ENCODE measurements at regions not wholly inside any gene's neighbourhood (a gene's known extent, or its start where the extent isn't known, plus 50 kb on each side); places are given as distances from the start of the nearest gene placed in this dataset.

DNA sequence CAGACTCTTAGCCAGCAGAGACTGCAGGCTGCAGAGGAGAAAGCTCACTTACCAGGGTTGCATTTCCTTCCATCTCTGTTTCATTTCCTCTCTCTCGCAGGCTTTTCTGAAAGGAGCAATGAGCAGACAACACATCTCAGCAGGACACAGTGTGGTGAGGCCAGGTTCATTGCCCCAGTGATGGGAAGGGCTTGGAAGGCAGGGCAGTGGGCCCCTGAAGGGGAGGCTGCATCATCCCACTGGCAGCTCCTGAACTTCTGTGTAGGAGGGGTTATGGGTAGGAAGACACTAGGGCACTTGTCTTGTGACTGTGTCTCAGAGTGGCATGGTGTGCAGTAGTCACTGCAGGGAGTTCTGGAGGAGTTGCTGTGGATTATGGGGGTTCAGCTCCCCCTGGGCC is 246.8 kb downstream of the QKI start:
- CTCF ChIA-PET = no interaction called here
- no TSS peak for BruUV-seq (replicated peaks)
- Histone ChIP-seq H3K27me3 (replicated peaks; ENCODE audit: control insufficient read depth, insufficient read depth, low read length) (peaks cover 2% of the 10 kb centered on the region; the same call in 1 of the 2 replicates), H3K4me3 (ENCODE audit: low read depth, low read length) (no peak overlapping the region), H3K4me1 (no peaks in the 10 kb centered on the region), H3K9me3 (no peaks in the 10 kb centered on the region), H3K36me3 (ENCODE audit: control insufficient read depth, insufficient read depth, low read length) (no peaks in the 10 kb centered on the region)
- H3K36me3 Mint-ChIP-seq (ENCODE audit: insufficient read depth, unreplicated experiment) = no peaks in the 10 kb centered on the region
- DNase-seq = no peak
- POLR2A ChIA-PET = no interaction called here
- H3K4me3 Mint-ChIP-seq (ENCODE audit: unreplicated experiment) = no peak overlapping the region
- H3K4me1 Mint-ChIP-seq (ENCODE audit: low read depth, unreplicated experiment) = no peaks in the 10 kb centered on the region
- TF ChIP-seq, protein P1, sequence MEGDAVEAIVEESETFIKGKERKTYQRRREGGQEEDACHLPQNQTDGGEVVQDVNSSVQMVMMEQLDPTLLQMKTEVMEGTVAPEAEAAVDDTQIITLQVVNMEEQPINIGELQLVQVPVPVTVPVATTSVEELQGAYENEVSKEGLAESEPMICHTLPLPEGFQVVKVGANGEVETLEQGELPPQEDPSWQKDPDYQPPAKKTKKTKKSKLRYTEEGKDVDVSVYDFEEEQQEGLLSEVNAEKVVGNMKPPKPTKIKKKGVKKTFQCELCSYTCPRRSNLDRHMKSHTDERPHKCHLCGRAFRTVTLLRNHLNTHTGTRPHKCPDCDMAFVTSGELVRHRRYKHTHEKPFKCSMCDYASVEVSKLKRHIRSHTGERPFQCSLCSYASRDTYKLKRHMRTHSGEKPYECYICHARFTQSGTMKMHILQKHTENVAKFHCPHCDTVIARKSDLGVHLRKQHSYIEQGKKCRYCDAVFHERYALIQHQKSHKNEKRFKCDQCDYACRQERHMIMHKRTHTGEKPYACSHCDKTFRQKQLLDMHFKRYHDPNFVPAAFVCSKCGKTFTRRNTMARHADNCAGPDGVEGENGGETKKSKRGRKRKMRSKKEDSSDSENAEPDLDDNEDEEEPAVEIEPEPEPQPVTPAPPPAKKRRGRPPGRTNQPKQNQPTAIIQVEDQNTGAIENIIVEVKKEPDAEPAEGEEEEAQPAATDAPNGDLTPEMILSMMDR (IDR thresholded peaks at IDR 0.05; ENCODE audit: insufficient read depth in 1 of 2, low read depth in 1 of 2, low read length in 1 of 2, severe bottlenecking in 1 of 2, unreplicated experiment in 1 of 2) = no peak
- H3K27ac Mint-ChIP-seq (ENCODE audit: unreplicated experiment) = no peak overlapping the region
- no peaks in the 10 kb centered on the region for H3K9me3 Mint-ChIP-seq (ENCODE audit: unreplicated experiment)
- intact Hi-C loops (cut with micrococcal nuclease; ENCODE audit: unreplicated experiment) = no loop called here
- peaks cover 16% of the 10 kb centered on the region for H3K27me3 Mint-ChIP-seq (ENCODE audit: insufficient read depth, unreplicated experiment)

DNA sequence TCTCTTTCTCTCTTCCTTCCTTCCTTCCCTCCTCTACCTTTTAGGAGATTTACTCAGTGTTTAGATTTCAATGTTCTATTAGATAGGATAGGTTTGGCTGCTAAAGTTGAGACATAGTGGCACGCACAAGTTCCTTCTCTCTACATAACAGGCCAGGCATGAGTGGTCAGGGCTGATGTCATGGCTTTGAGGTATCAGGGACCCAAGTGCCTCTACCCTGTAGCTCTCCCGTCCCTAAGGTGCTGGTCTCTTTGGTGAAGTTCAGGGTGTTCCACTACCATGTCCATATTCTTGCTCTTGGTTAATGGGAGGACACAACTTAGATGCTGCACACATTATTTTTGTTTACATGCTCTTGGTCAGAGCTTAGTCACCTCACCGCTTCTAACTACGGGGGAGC is 245.3 kb downstream of the QKI start:
- intact Hi-C loops (cut with micrococcal nuclease; ENCODE audit: unreplicated experiment) = no loop called here
- Histone ChIP-seq H3K9me3 (no peaks in the 10 kb centered on the region), H3K4me3 (ENCODE audit: low read depth, low read length) (no peak overlapping the region), H3K4me1 (no peaks in the 10 kb centered on the region), H3K36me3 (ENCODE audit: control insufficient read depth, insufficient read depth, low read length) (no peaks in the 10 kb centered on the region), H3K27me3 (replicated peaks; ENCODE audit: control insufficient read depth, insufficient read depth, low read length) (peaks cover 2% of the 10 kb centered on the region; the same call in 1 of the 2 replicates)
- TF ChIP-seq, protein P1 (IDR thresholded peaks at IDR 0.05; ENCODE audit: insufficient read depth in 1 of 2, low read depth in 1 of 2, low read length in 1 of 2, severe bottlenecking in 1 of 2, unreplicated experiment in 1 of 2) = no peak
- POLR2A ChIA-PET = no interaction called here
- no peak overlapping the region for H3K27ac Mint-ChIP-seq (ENCODE audit: unreplicated experiment)
- CTCF ChIA-PET = no interaction called here
- H3K9me3 Mint-ChIP-seq (ENCODE audit: unreplicated experiment) = no peaks in the 10 kb centered on the region
- H3K27me3 Mint-ChIP-seq (ENCODE audit: insufficient read depth, unreplicated experiment) = peaks cover 16% of the 10 kb centered on the region
- no peak overlapping the region for H3K4me3 Mint-ChIP-seq (ENCODE audit: unreplicated experiment)
- no peaks in the 10 kb centered on the region for H3K36me3 Mint-ChIP-seq (ENCODE audit: insufficient read depth, unreplicated experiment)
- no peaks in the 10 kb centered on the region for H3K4me1 Mint-ChIP-seq (ENCODE audit: low read depth, unreplicated experiment)
- DNase-seq = no peak
- BruUV-seq (replicated peaks) = no TSS peak

DNA sequence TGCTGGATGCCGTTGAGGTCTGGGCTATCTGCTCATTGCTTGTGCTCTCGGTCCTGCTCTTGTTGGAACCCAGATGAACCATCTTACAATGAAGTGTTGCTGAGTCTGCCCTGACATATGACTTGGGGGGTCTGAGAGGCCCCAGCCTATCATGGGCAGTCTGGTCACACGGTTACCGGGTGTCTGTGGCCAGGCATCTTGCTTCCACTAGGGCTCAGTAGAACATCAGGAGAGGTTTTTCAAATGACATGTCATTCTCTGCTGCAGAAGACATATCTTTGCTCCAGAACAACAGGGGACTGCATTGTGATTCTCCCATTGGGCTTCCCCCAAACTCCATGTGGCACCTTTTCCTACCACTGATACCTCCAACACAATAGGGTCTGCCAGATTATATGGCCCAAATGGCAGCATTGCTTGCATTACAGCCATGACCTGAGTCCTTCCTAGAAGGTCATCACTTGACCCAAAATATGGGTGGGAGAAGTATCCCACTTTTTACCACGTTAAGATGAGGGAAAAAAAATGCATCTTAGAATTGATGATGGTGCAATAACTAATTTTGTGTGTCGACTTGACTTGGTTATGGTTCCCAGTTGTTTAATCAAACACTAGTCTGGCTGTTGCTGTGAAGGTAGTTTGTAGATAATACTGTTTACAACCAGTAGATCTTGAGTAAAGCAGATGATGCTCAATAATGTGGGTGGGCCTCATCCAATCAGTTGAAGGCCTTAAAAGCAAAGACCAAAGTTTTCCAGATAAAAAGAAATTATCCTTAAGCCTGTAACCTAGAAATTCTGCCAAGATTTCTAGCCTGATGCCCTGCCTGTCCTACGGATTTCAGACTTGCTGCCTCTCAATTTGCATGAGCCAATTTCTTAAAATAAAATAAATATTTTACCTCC is 241.0 kb downstream of the QKI start:
- CTCF ChIA-PET = no interaction called here
- Histone ChIP-seq H3K27me3 (replicated peaks; ENCODE audit: control insufficient read depth, insufficient read depth, low read length) (peaks cover 2% of the 10 kb centered on the region; the same call in 1 of the 2 replicates), H3K4me3 (ENCODE audit: low read depth, low read length) (no peak overlapping the region), H3K36me3 (ENCODE audit: control insufficient read depth, insufficient read depth, low read length) (no peaks in the 10 kb centered on the region), H3K9me3 (no peaks in the 10 kb centered on the region), H3K4me1 (no peaks in the 10 kb centered on the region)
- H3K4me3 Mint-ChIP-seq (ENCODE audit: unreplicated experiment) = no peak overlapping the region
- BruUV-seq (replicated peaks) = no TSS peak
- TF ChIP-seq, protein P1 (IDR thresholded peaks at IDR 0.05; ENCODE audit: insufficient read depth in 1 of 2, low read depth in 1 of 2, low read length in 1 of 2, severe bottlenecking in 1 of 2, unreplicated experiment in 1 of 2) = no peak
- POLR2A ChIA-PET = no interaction called here
- intact Hi-C loops (cut with micrococcal nuclease; ENCODE audit: unreplicated experiment) = no loop called here
- H3K27me3 Mint-ChIP-seq (ENCODE audit: insufficient read depth, unreplicated experiment) = peaks cover 16% of the 10 kb centered on the region
- no peaks in the 10 kb centered on the region for H3K4me1 Mint-ChIP-seq (ENCODE audit: low read depth, unreplicated experiment)
- DNase-seq = no peak
- no peaks in the 10 kb centered on the region for H3K36me3 Mint-ChIP-seq (ENCODE audit: insufficient read depth, unreplicated experiment)
- no peak overlapping the region for H3K27ac Mint-ChIP-seq (ENCODE audit: unreplicated experiment)
- H3K9me3 Mint-ChIP-seq (ENCODE audit: unreplicated experiment) = no peaks in the 10 kb centered on the region

Measured in Caco-2 (cell line).